Fibroblast of pulmonary artery (primary cell): ENCODE measurements at regions not wholly inside any gene's neighbourhood (a gene's known extent, or its start where the extent isn't known, plus 50 kb on each side); places are given as distances from the start of the nearest gene placed in this dataset.

ENCODE experiments used
- DNase-seq: peaks from one replicate; pipeline ENCODE4 v3.0.0-alpha.2; 2010; ENCODE audit warnings: low read depth
- H3K4me3 ChIP-seq: replicated peaks from 2 replicates; pipeline ENCODE4 v1.5.1; 2011; ENCODE audit warnings: low read depth, mild to moderate bottlenecking, control low read depth, low read length, moderate library complexity
- CTCF ChIP-seq: IDR thresholded peaks from 2 replicates; pipeline ENCODE4 v1.5.1; 2011; ENCODE audit warnings: mild to moderate bottlenecking, control low read depth, low read length, inconsistent platforms; ENCODE audit errors: missing control alignments

GRCh38 chr9:13352451-13352979 lies 73.0 kb upstream of the MPDZ start:
- no peak for TF ChIP-seq CTCF
- no peak overlapping the region for H3K4me3 ChIP-seq
- DNase-seq, result no peak

- DNase-seq, result peak; percentile 85
- peak; percentile 62 for TF ChIP-seq CTCF
- no peak overlapping the region for H3K4me3 ChIP-seq
Observed at GRCh38 chr9:13351778-13352386, 72.4 kb upstream of the MPDZ start.

- no peak for TF ChIP-seq CTCF
- no peak for DNase-seq
- no peak overlapping the region for H3K4me3 ChIP-seq
Observed at GRCh38 chr9:13332571-13332970, 53.1 kb upstream of the MPDZ start.

GRCh38 chr9:13331320-13331719 lies 51.8 kb upstream of the MPDZ start:
- peak; percentile 77 for DNase-seq
- TF ChIP-seq CTCF, result no peak
- H3K4me3 ChIP-seq, result no peak overlapping the region

DNA sequence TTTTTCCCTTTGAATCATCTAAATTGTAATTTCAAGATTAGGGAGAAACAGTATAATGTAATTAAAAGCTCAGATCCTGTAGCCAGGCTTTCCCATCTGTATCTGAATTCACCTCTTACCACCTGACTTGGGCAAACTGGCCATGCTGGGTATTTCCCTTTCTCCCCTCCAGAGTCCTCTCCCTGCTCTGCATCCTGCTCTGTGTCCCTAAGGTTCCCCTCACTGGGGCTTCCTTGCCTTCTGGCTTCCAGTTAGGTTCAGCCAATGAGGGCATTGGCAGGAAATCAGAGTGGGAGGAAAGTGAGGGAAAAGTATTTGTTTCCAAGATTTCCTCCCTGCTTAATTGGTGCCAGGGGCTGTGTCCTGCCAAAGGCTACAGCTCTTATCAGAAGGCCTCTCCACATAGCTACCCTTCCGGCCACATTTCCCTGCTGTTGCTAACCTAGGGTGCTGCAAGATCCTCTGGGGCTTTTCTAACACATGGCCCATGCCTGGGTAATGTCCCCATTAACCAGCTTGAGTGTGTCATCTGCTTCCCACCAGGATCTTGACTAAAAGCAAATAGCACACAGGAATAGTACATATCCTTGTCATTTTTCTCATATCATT lies 51.0 kb upstream of the MPDZ start:
- H3K4me3 ChIP-seq, result no peak overlapping the region
- peak; percentile 76 for DNase-seq
- no peak for TF ChIP-seq CTCF
